ENCODE measurements at regions not wholly inside any gene's neighbourhood (a gene's known extent, or its start where the extent isn't known, plus 50 kb on each side); places are given as distances from the start of the nearest gene placed in this dataset.

- DNase-seq (ENCODE audit: low spot score), result no peak
These were observed 339.8 kb downstream of the PCDH7 start for GRCh38 chr4:31059753-31060522.

GRCh38 chr4:31065086-31065485, 344.9 kb downstream of the PCDH7 start:
- no peak for DNase-seq (ENCODE audit: low spot score)

- no peak for DNase-seq (ENCODE audit: low spot score)
These were observed 348.3 kb downstream of the PCDH7 start for GRCh38 chr4:31068257-31069075.

GRCh38 chr4:31069151-31069550, 349.0 kb downstream of the PCDH7 start:
- DNase-seq (ENCODE audit: low spot score), result no peak

- no peak for DNase-seq (ENCODE audit: low spot score)
These were observed 351.6 kb downstream of the PCDH7 start for GRCh38 chr4:31071508-31072486.

- DNase-seq (ENCODE audit: low spot score), result no peak
These were observed 355.8 kb downstream of the PCDH7 start for GRCh38 chr4:31075969-31076368.

- DNase-seq (ENCODE audit: low spot score), result no peak
These were observed 358.5 kb downstream of the PCDH7 start for GRCh38 chr4:31078661-31079060.

- DNase-seq (ENCODE audit: low spot score), result no peak
These were observed 360.7 kb downstream of the PCDH7 start for GRCh38 chr4:31080887-31081286.

- no peak for DNase-seq (ENCODE audit: low spot score)
These were observed 361.2 kb downstream of the PCDH7 start for GRCh38 chr4:31081366-31081765.

- DNase-seq (ENCODE audit: low spot score), result no peak
These were observed 363.3 kb downstream of the PCDH7 start for GRCh38 chr4:31083456-31083855.

- DNase-seq (ENCODE audit: low spot score), result no peak
These were observed 364.7 kb downstream of the PCDH7 start for GRCh38 chr4:31084806-31085416.

GRCh38 chr4:31085689-31086088, 365.5 kb downstream of the PCDH7 start:
- no peak for DNase-seq (ENCODE audit: low spot score)

GRCh38 chr4:31086756-31087330, 366.7 kb downstream of the PCDH7 start:
- DNase-seq (ENCODE audit: low spot score), result no peak

GRCh38 chr4:31088600-31089230, 368.5 kb downstream of the PCDH7 start:
- DNase-seq (ENCODE audit: low spot score), result no peak

- DNase-seq (ENCODE audit: low spot score), result no peak
These were observed 369.6 kb downstream of the PCDH7 start for GRCh38 chr4:31089815-31090214.

- no peak for DNase-seq (ENCODE audit: low spot score)
These were observed 374.3 kb downstream of the PCDH7 start for GRCh38 chr4:31094474-31094873.

GRCh38 chr4:31097999-31098398, 377.8 kb downstream of the PCDH7 start:
- DNase-seq (ENCODE audit: low spot score), result no peak

- DNase-seq (ENCODE audit: low spot score), result no peak
These were observed 380.4 kb downstream of the PCDH7 start for GRCh38 chr4:31100536-31100935.

GRCh38 chr4:31104043-31104442, 383.9 kb downstream of the PCDH7 start:
- no peak for DNase-seq (ENCODE audit: low spot score)

- no peak for DNase-seq (ENCODE audit: low spot score)
These were observed 384.4 kb downstream of the PCDH7 start for GRCh38 chr4:31104577-31104976.

GRCh38 chr4:31106419-31106818, 386.2 kb downstream of the PCDH7 start:
- DNase-seq (ENCODE audit: low spot score), result no peak
